IMR-90 (cell line): ENCODE measurements at regions not wholly inside any gene's neighbourhood (a gene's known extent, or its start where the extent isn't known, plus 50 kb on each side); places are given as distances from the start of the nearest gene placed in this dataset.

Experiments used
- ATAC-seq: fragments of 200-7000 bp; cut with Tn5 transposase; 2 replicates; pipeline ENCODE4 v1.9.1; 2020; ENCODE audit warnings: low read depth, mild to moderate bottlenecking, moderate library complexity
- BruUV-seq: library from RNA; stranded (reverse); fragments of 400-500 nt; replicated peaks from 2 replicates; lab custom pipeline; 2021; lab: Mats Ljungman, UMichigan
- CTCF ChIA-PET: fragments of 300-600 bp; formaldehyde crosslinking; extraction: SDS; loops from one replicate; lab custom pipeline; 2021; ENCODE audit warnings: antibody characterized with exemption; lab: Yijun Ruan, JAX
- POLR2A ChIA-PET: fragments of 300-600 bp; sonication (Branson Sonifier 250); formaldehyde crosslinking; loops from one replicate; lab custom pipeline; 2022; ENCODE audit warnings: antibody characterized with exemption; ENCODE audit not compliant: unreplicated experiment; lab: Charles Lee
- DNase-seq: peaks from one replicate; pipeline ENCODE4 v3.0.0; 2013
- H2AFZ ChIP-seq: replicated peaks from 2 replicates; pipeline ENCODE3; 2013; ENCODE audit warnings: low read length, mild to moderate bottlenecking; ENCODE audit not compliant: poor library complexity
- H2AK5ac ChIP-seq: 2 replicates; pipeline ENCODE4 v1.6.1; 2013; ENCODE audit warnings: low read depth, low read length, inconsistent platforms
- H2AK9ac ChIP-seq: replicated peaks from 2 replicates; pipeline ENCODE3; 2013; ENCODE audit warnings: mild to moderate bottlenecking, low read depth, low read length, moderate library complexity; ENCODE audit not compliant: poor library complexity
- H2BK120ac ChIP-seq: 2 replicates; pipeline ENCODE4 v1.6.1; 2013; ENCODE audit warnings: low read depth, low read length, inconsistent platforms
- H2BK15ac ChIP-seq: 3 replicates; pipeline ENCODE4 v1.6.1; 2013; ENCODE audit warnings: low read depth, low read length, inconsistent platforms
- H2BK20ac ChIP-seq: 2 replicates; pipeline ENCODE4 v1.6.1; 2013; ENCODE audit warnings: low read depth, mild to moderate bottlenecking, inconsistent platforms, low read length, moderate library complexity
- H2BK5ac ChIP-seq: 2 replicates; pipeline ENCODE4 v1.6.1; 2013; ENCODE audit warnings: mild to moderate bottlenecking, low read depth, low read length, inconsistent platforms; ENCODE audit not compliant: poor library complexity, severe bottlenecking
- H3K14ac ChIP-seq: replicated peaks from 2 replicates; pipeline ENCODE4 v1.6.1; 2013; ENCODE audit warnings: low read depth, low read length, inconsistent platforms
- H3K18ac ChIP-seq: 2 replicates; pipeline ENCODE4 v1.6.1; 2013; ENCODE audit warnings: low read depth, low read length, control low read depth
- H3K23ac ChIP-seq: 2 replicates; pipeline ENCODE4 v1.6.1; 2013; ENCODE audit warnings: low read depth, low read length, inconsistent platforms
- H3K27ac ChIP-seq: 2 replicates; pipeline ENCODE4 v1.5.1; 2013; ENCODE audit warnings: mild to moderate bottlenecking, control low read depth, low read length; ENCODE audit not compliant: insufficient read depth
- H3K27me3 ChIP-seq: 2 replicates; pipeline ENCODE4 v1.6.1; 2013; ENCODE audit warnings: low read length; ENCODE audit not compliant: control insufficient read depth, insufficient read depth
- H3K36me3 ChIP-seq: 2 replicates; pipeline ENCODE4 v1.6.1; 2013; ENCODE audit warnings: low read length, mixed read lengths; ENCODE audit not compliant: control insufficient read depth, insufficient read depth
- H3K4ac ChIP-seq: 2 replicates; pipeline ENCODE4 v1.6.1; 2013; ENCODE audit warnings: low read depth, low read length, inconsistent platforms
- H3K4me1 ChIP-seq: 2 replicates; pipeline ENCODE4 v1.6.1; 2013; ENCODE audit warnings: low read length, mixed read lengths; ENCODE audit not compliant: control insufficient read depth, insufficient read depth
- H3K4me2 ChIP-seq: 2 replicates; pipeline ENCODE4 v1.6.1; 2013; ENCODE audit warnings: low read depth, mild to moderate bottlenecking, control low read depth, low read length, moderate library complexity
- H3K4me3 ChIP-seq: 2 replicates; pipeline ENCODE4 v1.5.1; 2013; ENCODE audit warnings: low read depth, mild to moderate bottlenecking, control low read depth, low read length, moderate library complexity; ENCODE audit not compliant: insufficient read depth
- H3K56ac ChIP-seq: 2 replicates; pipeline ENCODE4 v1.6.1; 2013; ENCODE audit warnings: low read length, inconsistent platforms; ENCODE audit not compliant: insufficient read depth; ENCODE audit errors: extremely low read depth
- H3K79me1 ChIP-seq, 2 experiments: 2 replicates each; pipeline ENCODE4 v1.6.1; 2013; ENCODE audit warnings: low read length in 2 of 2, inconsistent platforms in 1 of 2, low read depth in 1 of 2
- H3K9ac ChIP-seq: 2 replicates; pipeline ENCODE4 v1.6.1; 2013; ENCODE audit warnings: low read depth, low read length, control low read depth
- H3K9me1 ChIP-seq: 2 replicates; pipeline ENCODE4 v1.6.1; 2013; ENCODE audit warnings: low read length, inconsistent platforms; ENCODE audit not compliant: insufficient read depth
- H3K9me3 ChIP-seq: 2 replicates; pipeline ENCODE4 v1.6.1; 2013; ENCODE audit warnings: low read length; ENCODE audit not compliant: control insufficient read depth, insufficient read depth
- H4K20me1 ChIP-seq: 2 replicates; pipeline ENCODE4 v1.6.1; 2013; ENCODE audit warnings: low read length, inconsistent platforms; ENCODE audit not compliant: insufficient read depth
- H4K5ac ChIP-seq: 2 replicates; pipeline ENCODE4 v1.6.1; 2013; ENCODE audit warnings: mild to moderate bottlenecking, low read depth, low read length, control low read depth
- H4K8ac ChIP-seq, 2 experiments: 2 replicates each; pipeline ENCODE4 v1.6.1; 2013; ENCODE audit warnings: low read depth in 2 of 2, low read length in 2 of 2, control low read depth in 1 of 2, inconsistent platforms in 1 of 2
- H4K91ac ChIP-seq: 2 replicates; pipeline ENCODE4 v1.6.1; 2013; ENCODE audit warnings: low read depth, low read length, inconsistent platforms; ENCODE audit not compliant: insufficient read depth
- CEBPB ChIP-seq: IDR thresholded peaks from 2 replicates; pipeline ENCODE4 v1.6.1; 2012; ENCODE audit warnings: low read depth, low read length, improper control_type of control experiment
- CHD1 ChIP-seq: IDR thresholded peaks from 2 replicates; pipeline ENCODE4 v1.6.1; 2012; ENCODE audit warnings: low read depth, low read length, improper control_type of control experiment
- FOS ChIP-seq: fragments of 150-350 bp; IDR thresholded peaks from 2 replicates; pipeline ENCODE4 v1.6.1; 2016; ENCODE audit warnings: low read depth, low read length
- MAFK ChIP-seq: IDR thresholded peaks from 2 replicates; pipeline ENCODE4 v1.6.1; 2012; ENCODE audit warnings: low read depth, low read length, improper control_type of control experiment
- MXI1 ChIP-seq: IDR thresholded peaks from 2 replicates; pipeline ENCODE4 v1.6.1; 2012; ENCODE audit warnings: low read depth, mild to moderate bottlenecking, low read length, moderate library complexity, borderline replicate concordance
- NFE2L2 ChIP-seq: fragments of 150-350 bp; IDR thresholded peaks from 2 replicates; pipeline ENCODE4 v1.6.1; 2016; ENCODE audit warnings: low read depth, mild to moderate bottlenecking, low read length
- RAD21 ChIP-seq: IDR thresholded peaks from 2 replicates; pipeline ENCODE4 v1.6.1; 2012; ENCODE audit warnings: low read length, improper control_type of control experiment
- SMC3 ChIP-seq: fragments of 150-350 bp; IDR thresholded peaks from 2 replicates; pipeline ENCODE4 v1.6.1; 2016; ENCODE audit warnings: low read depth, mild to moderate bottlenecking, antibody characterized with exemption, low read length, moderate library complexity
- USF2 ChIP-seq: fragments of 150-350 bp; IDR thresholded peaks from 2 replicates; pipeline ENCODE4 v1.6.1; 2017; ENCODE audit warnings: mild to moderate bottlenecking, antibody characterized with exemption, low read length, low read depth
- WGBS, 2 experiments: methylation state at CpG; one replicate each; pipeline versions ENCODE4 v1.1.5 to v1.1.7; 2013; ENCODE audit warnings: missing lambda C conversion rate in 2 of 2; ENCODE audit not compliant: insufficient read length in 1 of 2; ENCODE audit errors: extremely low coverage in 2 of 2; 5-methylcytosine and 5-hydroxymethylcytosine counted together
- dilution Hi-C: fragments of 300-500 bp; cut with HindIII; formaldehyde crosslinking; loops from one replicate; pipeline ENCODE4 v1.14.3; 2018; ENCODE audit warnings: low sequenced_read_pairs; ENCODE audit not compliant: unreplicated experiment
- in situ Hi-C: fragments of 300-500 bp; cut with MboI; formaldehyde crosslinking; loops from 3 replicates; pipeline ENCODE4 v1.14.3; 2019; ENCODE audit warnings: low sequenced_read_pairs, inconsistent platforms, mixed read lengths
- intact Hi-C: fragments of 100-400 bp; cut with micrococcal nuclease; formaldehyde crosslinking; loops from 2 replicates; pipeline ENCODE4 v1.10.0; 2022

- H2AK9ac ChIP-seq, result no peak overlapping the region
- H3K4me2 ChIP-seq, result no peak overlapping the region
- H4K8ac ChIP-seq, result no peak overlapping the region
- no peak overlapping the region for H2AK5ac ChIP-seq
- no peaks in the 10 kb centered on the region for H3K9me3 ChIP-seq
- no peaks in the 10 kb centered on the region for H3K4me1 ChIP-seq
- H2AFZ ChIP-seq, result no peak overlapping the region
- no peak overlapping the region for H3K23ac ChIP-seq
- ATAC-seq (no peak), DNase-seq (no peak)
- H3K9ac ChIP-seq, result no peak overlapping the region
- H3K14ac ChIP-seq, result no peak overlapping the region
- H2BK20ac ChIP-seq, result no peak overlapping the region
- in situ Hi-C loops (no loop called here), dilution Hi-C loops (no loop called here), intact Hi-C loops (no loop called here)
- H2BK5ac ChIP-seq, result no peak overlapping the region
- no peak overlapping the region for H3K27ac ChIP-seq
- no peak overlapping the region for H3K18ac ChIP-seq
- no peaks in the 10 kb centered on the region for H3K79me1 ChIP-seq
- no peak overlapping the region for H4K5ac ChIP-seq
- no peaks in the 10 kb centered on the region for H3K36me3 ChIP-seq
- BruUV-seq, result no TSS peak
- CTCF ChIA-PET, result interaction anchor here (0.6 kb wide), 1 partner anchor 118 kb away, joined by 3 read pairs; no protein-coding TSS in a partner anchor
- no peak overlapping the region for H3K56ac ChIP-seq
- TF ChIP-seq NFE2L2, result no peak
- no peak for TF ChIP-seq SMC3
- TF ChIP-seq MXI1, result no peak
- TF ChIP-seq MAFK, result no peak
- TF ChIP-seq RAD21, result no peak
- no peak for TF ChIP-seq CEBPB
- no peak for TF ChIP-seq FOS
- TF ChIP-seq USF2, result no peak
- no peak for TF ChIP-seq CHD1
- H3K27me3 ChIP-seq, result peaks cover 6% of the 10 kb centered on the region
- POLR2A ChIA-PET, result interaction anchor here (0.5 kb wide), 1 partner anchor 62 kb away, joined by 4 read pairs; no protein-coding TSS in a partner anchor
- no peaks in the 10 kb centered on the region; the same call in 1 of the 2 replicates for H3K9me1 ChIP-seq
- H2BK120ac ChIP-seq, result no peak overlapping the region
- H3K4ac ChIP-seq, result no peak overlapping the region
- no peak overlapping the region for H2BK15ac ChIP-seq
- no peaks in the 10 kb centered on the region for H4K20me1 ChIP-seq
- WGBS, 2 experiments, result 97% methylated on average over 4 of the region's 8 CpGs; no CpG with 5 or more reads in 1 of the 2 experiments
- no peak overlapping the region for H3K4me3 ChIP-seq
- no peak overlapping the region for H4K91ac ChIP-seq
Measured at GRCh38 chr6:4714961-4715501, 61.2 kb upstream of the CDYL start.
